GM23338 (cell line): ENCODE measurements at regions not wholly inside any gene's neighbourhood (a gene's known extent, or its start where the extent isn't known, plus 50 kb on each side); places are given as distances from the start of the nearest gene placed in this dataset.

Experiments
- ATAC-seq: fragments of 200-7000 bp; cut with Tn5 transposase; 3 replicates; pipeline ENCODE4 v1.9.1; 2020
- DNase-seq: peaks from one replicate; pipeline ENCODE4 v3.0.0-alpha.2; 2015; ENCODE audit warnings: low spot score
- H2AFZ ChIP-seq: fragments of 200-600 bp; sonication (generic); 2 replicates; pipeline ENCODE4 v1.8.0; 2016; ENCODE audit warnings: antibody characterized with exemption, mild to moderate bottlenecking, moderate library complexity
- H3F3A ChIP-seq: fragments of 200-600 bp; sonication (generic); replicated peaks from 2 replicates; pipeline ENCODE4 v1.8.0; 2017; ENCODE audit warnings: antibody characterized with exemption, mixed run types, low read depth
- H3K27ac ChIP-seq: fragments of 200-600 bp; sonication (generic); 2 replicates; pipeline ENCODE4 v1.6.1; 2016; ENCODE audit warnings: low read depth
- H3K27me3 ChIP-seq: fragments of 200-600 bp; sonication (generic); 2 replicates; pipeline ENCODE4 v1.8.0; 2016; ENCODE audit warnings: mild to moderate bottlenecking, mixed run types, moderate library complexity; ENCODE audit not compliant: insufficient read depth
- H3K36me3 ChIP-seq: fragments of 200-600 bp; sonication (generic); 2 replicates; pipeline ENCODE4 v1.8.0; 2016; ENCODE audit warnings: mild to moderate bottlenecking; ENCODE audit not compliant: insufficient read depth
- H3K4me1 ChIP-seq: fragments of 200-600 bp; sonication (generic); 2 replicates; pipeline ENCODE4 v1.8.0; 2016; ENCODE audit warnings: mild to moderate bottlenecking, moderate library complexity; ENCODE audit not compliant: insufficient read depth
- H3K4me2 ChIP-seq: fragments of 200-600 bp; sonication (generic); 2 replicates; pipeline ENCODE4 v1.7.1; 2017; ENCODE audit warnings: mixed run types
- H3K4me3 ChIP-seq: fragments of 200-600 bp; sonication (generic); 2 replicates; pipeline ENCODE4 v1.6.1; 2016; ENCODE audit warnings: mixed run types
- H3K79me2 ChIP-seq: fragments of 200-600 bp; sonication (generic); replicated peaks from 2 replicates; pipeline ENCODE4 v1.8.0; 2017; ENCODE audit warnings: mild to moderate bottlenecking; ENCODE audit not compliant: insufficient read depth
- H3K9me2 ChIP-seq: fragments of 200-600 bp; sonication (generic); 2 replicates; pipeline ENCODE4 v1.8.0; 2017; ENCODE audit not compliant: insufficient read depth
- H4K20me1 ChIP-seq: fragments of 200-600 bp; sonication (generic); replicated peaks from 2 replicates; pipeline ENCODE4 v1.8.0; 2017; ENCODE audit warnings: mild to moderate bottlenecking; ENCODE audit not compliant: insufficient read depth
- H3K27ac Mint-ChIP-seq: 2 replicates; pipeline ENCODE4 v1.8.0; 2020; ENCODE audit warnings: inconsistent platforms, mild to moderate bottlenecking, moderate library complexity, mixed read lengths
- H3K27me3 Mint-ChIP-seq: 3 replicates; pipeline ENCODE4 v1.8.0; 2022; ENCODE audit warnings: low read depth, mild to moderate bottlenecking, moderate library complexity, mixed read lengths, inconsistent platforms; ENCODE audit not compliant: insufficient read depth, poor library complexity
- H3K36me3 Mint-ChIP-seq: 3 replicates; pipeline ENCODE4 v1.8.0; 2021; ENCODE audit warnings: low read depth, mild to moderate bottlenecking, inconsistent platforms, moderate library complexity, mixed read lengths
- H3K4me1 Mint-ChIP-seq: 3 replicates; pipeline ENCODE4 v1.8.0; 2020; ENCODE audit warnings: mild to moderate bottlenecking, inconsistent platforms, mixed read lengths
- H3K4me3 Mint-ChIP-seq: 3 replicates; pipeline ENCODE4 v1.8.0; 2021; ENCODE audit warnings: moderate library complexity, mild to moderate bottlenecking, inconsistent platforms, mixed read lengths
- H3K9me3 Mint-ChIP-seq: 3 replicates; pipeline ENCODE4 v1.8.0; 2020; ENCODE audit warnings: moderate library complexity, mild to moderate bottlenecking, inconsistent platforms, mixed read lengths
- CREB1 ChIP-seq: fragments of 250-450 bp; sonication (Bioruptor Pico); IDR thresholded peaks from 2 replicates; pipeline ENCODE4 v1.5.0; 2020; ENCODE audit warnings: low read depth, mild to moderate bottlenecking, moderate library complexity
- CTCF ChIP-seq, 2 experiments: fragments of 200-600 bp in 1 of 2; sonication (generic) in 1 of 2; conservative IDR thresholded peaks; 2 replicates each; pipeline versions ENCODE4 v1.5.1 to v1.6.1; 2016 to 2017; ENCODE audit warnings: antibody characterized with exemption in 2 of 2, low read depth in 2 of 2, mild to moderate bottlenecking in 2 of 2, moderate library complexity in 1 of 2
- JUNB ChIP-seq: IDR thresholded peaks from one replicate; pipeline ENCODE4 v1.6.1; 2016; ENCODE audit warnings: antibody characterized with exemption; ENCODE audit not compliant: unreplicated experiment
- POLR2AphosphoS5 ChIP-seq: IDR thresholded peaks from 2 replicates; pipeline ENCODE4 v1.6.1; 2016; ENCODE audit warnings: antibody characterized with exemption, low read depth
- STAT1 ChIP-seq: IDR thresholded peaks from one replicate; pipeline ENCODE4 v1.6.1; 2016; ENCODE audit warnings: antibody characterized with exemption; ENCODE audit not compliant: unreplicated experiment
- ZNF462 ChIP-seq: fragments of 250-450 bp; sonication (Bioruptor Pico); IDR thresholded peaks from 2 replicates; pipeline ENCODE4 v1.5.0; 2020; ENCODE audit warnings: mild to moderate bottlenecking, moderate library complexity
- TF ChIP-seq, protein P1 (sequence below): IDR thresholded peaks from 2 replicates; pipeline ENCODE4 v1.6.1; 2016; ENCODE audit warnings: antibody characterized with exemption
- TF ChIP-seq, protein P2 (sequence below): IDR thresholded peaks from one replicate; pipeline ENCODE4 v1.6.1; 2018; ENCODE audit warnings: antibody characterized with exemption; ENCODE audit not compliant: unreplicated experiment

- no peak for TF ChIP-seq ZNF462 (CRISPR knock-in tag)
- TF ChIP-seq, protein P1, sequence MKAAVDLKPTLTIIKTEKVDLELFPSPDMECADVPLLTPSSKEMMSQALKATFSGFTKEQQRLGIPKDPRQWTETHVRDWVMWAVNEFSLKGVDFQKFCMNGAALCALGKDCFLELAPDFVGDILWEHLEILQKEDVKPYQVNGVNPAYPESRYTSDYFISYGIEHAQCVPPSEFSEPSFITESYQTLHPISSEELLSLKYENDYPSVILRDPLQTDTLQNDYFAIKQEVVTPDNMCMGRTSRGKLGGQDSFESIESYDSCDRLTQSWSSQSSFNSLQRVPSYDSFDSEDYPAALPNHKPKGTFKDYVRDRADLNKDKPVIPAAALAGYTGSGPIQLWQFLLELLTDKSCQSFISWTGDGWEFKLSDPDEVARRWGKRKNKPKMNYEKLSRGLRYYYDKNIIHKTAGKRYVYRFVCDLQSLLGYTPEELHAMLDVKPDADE: no peak
Observed at GRCh38 chr1:60402216-60402615, 328.6 kb upstream of the C1orf87 start (continued).

- Mint-ChIP-seq H3K27ac (no peak overlapping the region), H3K4me1 (no peaks in the 10 kb centered on the region), H3K9me3 (no peaks in the 10 kb centered on the region), H3K4me3 (no peak overlapping the region), H3K27me3 (no peaks in the 10 kb centered on the region), H3K36me3 (no peaks in the 10 kb centered on the region)
- Histone ChIP-seq H3K4me1 (no peaks in the 10 kb centered on the region), H2AFZ (no peak overlapping the region), H4K20me1 (no peaks in the 10 kb centered on the region), H3K27ac (no peak overlapping the region), H3K9me2 (no peaks in the 10 kb centered on the region), H3K36me3 (no peaks in the 10 kb centered on the region), H3K79me2 (no peaks in the 10 kb centered on the region), H3K4me3 (no peak overlapping the region), H3K27me3 (no peaks in the 10 kb centered on the region), H3F3A (no peaks in the 10 kb centered on the region), H3K4me2 (no peak overlapping the region)
- DNase-seq (no peak), ATAC-seq (no peak)
- TF ChIP-seq CREB1 (CRISPR knock-in tag) (no peak), STAT1 (no peak), CTCF (conservative IDR thresholded peaks at IDR 0.05; ENCODE audit: low read depth in 2 of 2) (no peak), POLR2AphosphoS5 (no peak), JUNB (no peak)
- TF ChIP-seq, protein P2, sequence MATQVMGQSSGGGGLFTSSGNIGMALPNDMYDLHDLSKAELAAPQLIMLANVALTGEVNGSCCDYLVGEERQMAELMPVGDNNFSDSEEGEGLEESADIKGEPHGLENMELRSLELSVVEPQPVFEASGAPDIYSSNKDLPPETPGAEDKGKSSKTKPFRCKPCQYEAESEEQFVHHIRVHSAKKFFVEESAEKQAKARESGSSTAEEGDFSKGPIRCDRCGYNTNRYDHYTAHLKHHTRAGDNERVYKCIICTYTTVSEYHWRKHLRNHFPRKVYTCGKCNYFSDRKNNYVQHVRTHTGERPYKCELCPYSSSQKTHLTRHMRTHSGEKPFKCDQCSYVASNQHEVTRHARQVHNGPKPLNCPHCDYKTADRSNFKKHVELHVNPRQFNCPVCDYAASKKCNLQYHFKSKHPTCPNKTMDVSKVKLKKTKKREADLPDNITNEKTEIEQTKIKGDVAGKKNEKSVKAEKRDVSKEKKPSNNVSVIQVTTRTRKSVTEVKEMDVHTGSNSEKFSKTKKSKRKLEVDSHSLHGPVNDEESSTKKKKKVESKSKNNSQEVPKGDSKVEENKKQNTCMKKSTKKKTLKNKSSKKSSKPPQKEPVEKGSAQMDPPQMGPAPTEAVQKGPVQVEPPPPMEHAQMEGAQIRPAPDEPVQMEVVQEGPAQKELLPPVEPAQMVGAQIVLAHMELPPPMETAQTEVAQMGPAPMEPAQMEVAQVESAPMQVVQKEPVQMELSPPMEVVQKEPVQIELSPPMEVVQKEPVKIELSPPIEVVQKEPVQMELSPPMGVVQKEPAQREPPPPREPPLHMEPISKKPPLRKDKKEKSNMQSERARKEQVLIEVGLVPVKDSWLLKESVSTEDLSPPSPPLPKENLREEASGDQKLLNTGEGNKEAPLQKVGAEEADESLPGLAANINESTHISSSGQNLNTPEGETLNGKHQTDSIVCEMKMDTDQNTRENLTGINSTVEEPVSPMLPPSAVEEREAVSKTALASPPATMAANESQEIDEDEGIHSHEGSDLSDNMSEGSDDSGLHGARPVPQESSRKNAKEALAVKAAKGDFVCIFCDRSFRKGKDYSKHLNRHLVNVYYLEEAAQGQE: no peak
Observed at GRCh38 chr1:60394436-60394835, 320.9 kb upstream of the C1orf87 start.
